ENCODE measurements at regions not wholly inside any gene's neighbourhood (a gene's known extent, or its start where the extent isn't known, plus 50 kb on each side); places are given as distances from the start of the nearest gene placed in this dataset.

DNA sequence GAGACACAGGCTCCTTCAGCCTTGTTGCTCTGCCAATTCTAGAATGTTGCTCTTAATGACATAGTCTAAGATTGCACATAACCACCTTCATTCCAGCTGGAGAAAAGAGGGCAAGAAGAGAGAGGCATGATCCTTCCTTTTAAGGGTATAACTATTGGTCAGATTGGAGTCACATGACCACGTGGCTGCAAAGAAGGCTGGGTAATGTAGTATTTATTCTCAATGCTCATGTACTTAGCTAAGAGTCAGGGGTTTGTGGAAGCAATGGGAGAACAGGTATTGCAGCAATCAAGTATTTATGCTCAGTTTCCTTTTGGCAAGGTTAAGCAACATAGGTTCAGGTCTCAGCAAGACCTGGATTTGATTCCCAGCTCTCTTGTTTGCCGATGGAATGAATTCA, 298.8 kb upstream of the TBX3 start:
- Mint-ChIP-seq H3K4me3 (no peak overlapping the region), H3K4me1 (peaks cover 10% of the 10 kb centered on the region), H3K27ac (no peak overlapping the region), H3K36me3 (ENCODE audit: low read depth) (no peaks in the 10 kb centered on the region), H3K27me3 (ENCODE audit: low read depth) (peaks cover 3% of the 10 kb centered on the region), H3K9me3 (peaks cover 5% of the 10 kb centered on the region)
- TF ChIP-seq, protein P1, sequence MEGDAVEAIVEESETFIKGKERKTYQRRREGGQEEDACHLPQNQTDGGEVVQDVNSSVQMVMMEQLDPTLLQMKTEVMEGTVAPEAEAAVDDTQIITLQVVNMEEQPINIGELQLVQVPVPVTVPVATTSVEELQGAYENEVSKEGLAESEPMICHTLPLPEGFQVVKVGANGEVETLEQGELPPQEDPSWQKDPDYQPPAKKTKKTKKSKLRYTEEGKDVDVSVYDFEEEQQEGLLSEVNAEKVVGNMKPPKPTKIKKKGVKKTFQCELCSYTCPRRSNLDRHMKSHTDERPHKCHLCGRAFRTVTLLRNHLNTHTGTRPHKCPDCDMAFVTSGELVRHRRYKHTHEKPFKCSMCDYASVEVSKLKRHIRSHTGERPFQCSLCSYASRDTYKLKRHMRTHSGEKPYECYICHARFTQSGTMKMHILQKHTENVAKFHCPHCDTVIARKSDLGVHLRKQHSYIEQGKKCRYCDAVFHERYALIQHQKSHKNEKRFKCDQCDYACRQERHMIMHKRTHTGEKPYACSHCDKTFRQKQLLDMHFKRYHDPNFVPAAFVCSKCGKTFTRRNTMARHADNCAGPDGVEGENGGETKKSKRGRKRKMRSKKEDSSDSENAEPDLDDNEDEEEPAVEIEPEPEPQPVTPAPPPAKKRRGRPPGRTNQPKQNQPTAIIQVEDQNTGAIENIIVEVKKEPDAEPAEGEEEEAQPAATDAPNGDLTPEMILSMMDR (IDR thresholded peaks at IDR 0.05; ENCODE audit: unreplicated experiment in 3 of 3), result no peak

DNA sequence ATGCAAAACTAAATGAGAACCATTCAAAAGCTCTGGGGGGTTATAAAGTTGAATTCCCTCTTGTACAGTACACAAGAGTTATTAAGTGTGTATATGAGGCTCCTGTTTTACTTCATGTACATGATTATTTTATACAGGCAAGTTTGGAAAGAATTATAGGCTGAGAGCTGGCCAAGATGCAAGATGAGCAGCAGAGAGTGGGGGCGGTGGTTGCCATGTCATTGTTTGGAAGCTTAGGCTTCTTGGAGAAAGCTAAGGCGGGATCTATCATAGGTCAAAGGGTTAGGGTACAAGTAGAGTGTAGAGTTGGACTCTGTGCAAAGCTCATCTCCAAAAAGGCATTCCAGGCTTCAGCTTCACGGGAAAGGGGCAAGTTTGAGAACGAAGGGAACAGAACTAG, 297.1 kb upstream of the TBX3 start:
- Mint-ChIP-seq H3K4me1 (peaks cover 13% of the 10 kb centered on the region), H3K4me3 (no peak overlapping the region), H3K36me3 (ENCODE audit: low read depth) (no peaks in the 10 kb centered on the region), H3K9me3 (peaks cover 5% of the 10 kb centered on the region), H3K27me3 (ENCODE audit: low read depth) (peaks cover 3% of the 10 kb centered on the region), H3K27ac (peak overlapping the region; percentile 48 to 72 (median 65))
- TF ChIP-seq, protein P1 (IDR thresholded peaks at IDR 0.05; ENCODE audit: unreplicated experiment in 3 of 3), result no peak

DNA sequence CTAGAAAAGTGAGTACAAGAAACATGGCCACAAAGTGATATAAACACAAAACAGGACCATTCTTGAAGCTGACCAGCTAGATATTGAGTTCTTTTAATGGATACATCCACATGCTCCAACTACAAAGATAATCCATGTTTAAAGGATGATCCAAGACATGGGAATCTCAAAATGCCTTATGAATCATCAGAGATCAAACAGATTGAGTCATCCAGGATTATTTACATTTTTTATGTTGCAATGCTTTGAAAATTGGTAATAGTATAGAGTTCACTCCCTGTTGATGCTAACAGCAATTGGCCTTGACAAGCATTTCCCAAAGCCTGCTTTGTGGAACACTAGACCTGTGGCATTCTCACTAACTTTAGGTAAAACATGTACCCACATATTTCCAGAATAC, 293.0 kb upstream of the TBX3 start:
- TF ChIP-seq, protein P1 (IDR thresholded peaks at IDR 0.05; ENCODE audit: unreplicated experiment in 3 of 3), result no peak
- Mint-ChIP-seq H3K36me3 (ENCODE audit: low read depth) (no peaks in the 10 kb centered on the region), H3K27ac (no peak overlapping the region)

DNA sequence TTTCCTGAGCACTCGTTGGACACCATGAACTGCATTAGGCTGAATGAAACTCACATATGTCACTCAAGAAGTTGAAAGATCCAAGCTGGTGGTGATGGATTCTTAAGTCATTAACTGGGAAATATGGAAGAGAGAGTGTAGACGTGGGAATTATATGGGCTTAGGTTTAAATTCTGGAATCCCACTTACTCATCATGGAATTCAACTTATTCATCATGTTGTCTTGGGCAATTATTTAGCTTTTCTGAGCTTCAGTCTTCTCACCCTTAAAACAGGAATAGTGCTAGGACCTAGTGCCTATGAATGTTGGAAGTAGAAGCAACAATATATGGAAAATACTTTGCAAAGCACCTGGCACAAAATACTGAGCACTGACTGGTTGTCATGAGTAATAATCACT, 292.4 kb upstream of the TBX3 start:
- TF ChIP-seq, protein P1 (IDR thresholded peaks at IDR 0.05; ENCODE audit: unreplicated experiment in 3 of 3), result no peak
- no peaks in the 10 kb centered on the region for H3K36me3 Mint-ChIP-seq (ENCODE audit: low read depth)
- peaks cover 34% of the 10 kb centered on the region for H3K4me1 Mint-ChIP-seq
- no peaks in the 10 kb centered on the region for H3K9me3 Mint-ChIP-seq
- H3K27ac Mint-ChIP-seq, result no peak overlapping the region
- no peak overlapping the region for H3K4me3 Mint-ChIP-seq
- H3K27me3 Mint-ChIP-seq (ENCODE audit: low read depth), result no peaks in the 10 kb centered on the region

More for the DNA sequence above, 293.0 kb upstream of the TBX3 start:
- Mint-ChIP-seq H3K27me3 (ENCODE audit: low read depth) (no peaks in the 10 kb centered on the region), H3K4me1 (peaks cover 34% of the 10 kb centered on the region), H3K9me3 (no peaks in the 10 kb centered on the region), H3K4me3 (no peak overlapping the region)

DNA sequence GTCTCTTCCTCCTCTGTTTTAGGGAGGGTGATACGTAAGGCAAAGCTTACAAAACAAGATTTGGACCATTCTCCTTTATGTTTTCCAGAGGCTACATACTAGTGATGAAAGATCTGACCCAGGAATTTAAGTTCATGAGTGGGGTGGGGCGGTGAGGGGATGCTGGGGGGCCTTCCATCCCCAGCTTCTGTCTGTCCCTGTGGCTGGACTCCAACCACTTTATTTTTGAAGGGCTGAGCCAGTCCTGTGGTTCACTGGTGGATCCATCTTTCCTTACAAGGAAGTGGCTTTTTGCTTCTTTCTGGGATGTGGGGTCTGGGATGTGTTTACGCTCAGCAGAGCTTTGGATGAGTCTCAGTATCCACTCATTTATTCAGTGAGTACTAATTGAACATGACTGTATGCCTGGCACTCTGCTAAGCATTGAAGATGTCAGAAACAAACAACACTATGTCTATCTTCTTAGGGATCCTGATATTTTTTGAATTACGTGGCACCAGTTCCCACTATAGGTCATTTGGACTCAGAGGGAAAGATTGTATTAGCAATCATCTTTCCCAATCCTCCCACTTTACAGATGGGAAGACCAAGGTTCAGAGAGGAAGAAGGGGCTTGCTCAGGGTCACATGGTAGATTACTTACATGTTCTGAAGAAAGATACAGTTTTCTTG, 291.8 kb upstream of the TBX3 start:
- TF ChIP-seq, protein P1 (IDR thresholded peaks at IDR 0.05; ENCODE audit: unreplicated experiment in 3 of 3), result no peak
- no peaks in the 10 kb centered on the region for H3K27me3 Mint-ChIP-seq (ENCODE audit: low read depth)
- H3K36me3 Mint-ChIP-seq (ENCODE audit: low read depth), result no peaks in the 10 kb centered on the region
- no peak overlapping the region for H3K4me3 Mint-ChIP-seq
- no peaks in the 10 kb centered on the region for H3K9me3 Mint-ChIP-seq
- peaks cover 29% of the 10 kb centered on the region for H3K4me1 Mint-ChIP-seq
- H3K27ac Mint-ChIP-seq, result peak overlapping the region in 2 of 3 experiments; percentile 2 to 59
